OCI-LY7 (cell line): ENCODE measurements at regions not wholly inside any gene's neighbourhood (a gene's known extent, or its start where the extent isn't known, plus 50 kb on each side); places are given as distances from the start of the nearest gene placed in this dataset.

Source experiments
- BruUV-seq: library from RNA; stranded (reverse); fragments of 400-500 nt; replicated peaks from 2 replicates; lab custom pipeline; 2021; lab: Mats Ljungman, UMichigan
- CTCF ChIA-PET: fragments of 300-600 bp; sonication (Branson Sonifier 250); formaldehyde crosslinking; loops from one replicate; lab custom pipeline; 2022; ENCODE audit warnings: antibody characterized with exemption; ENCODE audit not compliant: unreplicated experiment; lab: Charles Lee
- POLR2A ChIA-PET: fragments of 300-600 bp; sonication (Branson Sonifier 250); formaldehyde crosslinking; loops from one replicate; lab custom pipeline; 2022; ENCODE audit warnings: antibody characterized with exemption; lab: Charles Lee
- DNase-seq: peaks from one replicate; pipeline ENCODE4 v3.0.0-alpha.2; 2015; ENCODE audit warnings: low spot score
- H2AFZ ChIP-seq: fragments of 200-600 bp; sonication (generic), shearing (Covaris generic); 2 replicates; pipeline ENCODE4 v1.6.1; 2014; ENCODE audit warnings: mild to moderate bottlenecking, antibody characterized with exemption, low read length, moderate library complexity
- H3K27ac ChIP-seq: fragments of 200-600 bp; sonication (generic); 2 replicates; pipeline ENCODE4 v1.5.1; 2014; ENCODE audit warnings: mixed run types, low read depth, mild to moderate bottlenecking, moderate library complexity, low read length, inconsistent platforms; ENCODE audit not compliant: poor library complexity, severe bottlenecking
- H3K36me3 ChIP-seq: fragments of 200-600 bp; sonication (generic); 2 replicates; pipeline ENCODE4 v1.6.1; 2014; ENCODE audit warnings: mild to moderate bottlenecking, antibody characterized with exemption, low read length, moderate library complexity, mixed read lengths; ENCODE audit not compliant: insufficient read depth
- H3K4me1 ChIP-seq: fragments of 200-600 bp; sonication (generic); 2 replicates; pipeline ENCODE4 v1.5.1; 2014; ENCODE audit warnings: mild to moderate bottlenecking, low read length; ENCODE audit not compliant: insufficient read depth, poor library complexity, severe bottlenecking
- H3K4me2 ChIP-seq: fragments of 200-600 bp; sonication (generic); 2 replicates; pipeline ENCODE4 v1.6.1; 2014; ENCODE audit warnings: mild to moderate bottlenecking, low read length
- H3K4me3 ChIP-seq: fragments of 200-600 bp; sonication (generic); 2 replicates; pipeline ENCODE4 v1.5.1; 2014; ENCODE audit warnings: mild to moderate bottlenecking, low read depth, low read length; ENCODE audit not compliant: poor library complexity, severe bottlenecking
- H3K79me2 ChIP-seq: fragments of 200-600 bp; sonication (generic); 2 replicates; pipeline ENCODE4 v1.6.1; 2016; ENCODE audit warnings: low read depth, mild to moderate bottlenecking, low read length, moderate library complexity, mixed read lengths; ENCODE audit not compliant: insufficient read depth
- H3K9me2 ChIP-seq: fragments of 200-600 bp; sonication (generic); 2 replicates; pipeline ENCODE4 v1.6.1; 2016; ENCODE audit warnings: mild to moderate bottlenecking, low read length, mixed read lengths; ENCODE audit not compliant: insufficient read depth
- H3K9me3 ChIP-seq: fragments of 200-600 bp; sonication (generic); 2 replicates; pipeline ENCODE4 v1.6.1; 2014; ENCODE audit warnings: mild to moderate bottlenecking, mixed run types, low read length, mixed read lengths
- H4K20me1 ChIP-seq: fragments of 200-600 bp; sonication (generic); 2 replicates; pipeline ENCODE4 v1.6.1; 2014; ENCODE audit warnings: mild to moderate bottlenecking, antibody characterized with exemption, low read length, moderate library complexity, mixed read lengths; ENCODE audit not compliant: insufficient read depth
- CTCF ChIP-seq: fragments of 200-600 bp; sonication (generic); conservative IDR thresholded peaks from 2 replicates; pipeline ENCODE4 v1.5.1; 2014; ENCODE audit warnings: mild to moderate bottlenecking, antibody characterized with exemption, low read length, moderate library complexity, mixed read lengths
- EZH2phosphoT487 ChIP-seq: fragments of 200-600 bp; sonication (generic); IDR thresholded peaks from 2 replicates; pipeline ENCODE4 v1.6.1; 2018; ENCODE audit warnings: low read depth, borderline replicate concordance, mild to moderate bottlenecking, mixed run types, antibody characterized with exemption, low read length, moderate library complexity, mixed read lengths
- intact Hi-C: fragments of 100-400 bp; cut with micrococcal nuclease; formaldehyde crosslinking; loops from one replicate; pipeline ENCODE4 v1.10.0; 2022; ENCODE audit not compliant: unreplicated experiment

GRCh38 chr1:4173731-4174130 lies 273.7 kb upstream of the C1orf174 start:
- no peaks in the 10 kb centered on the region for H3K36me3 ChIP-seq
- ChIA-PET POLR2A (no interaction called here), CTCF (no interaction called here)
- TF ChIP-seq EZH2phosphoT487, result no peak
- TF ChIP-seq CTCF, result no peak
- no peak overlapping the region for H2AFZ ChIP-seq
- no peak overlapping the region for H3K27ac ChIP-seq
- no peaks in the 10 kb centered on the region for H4K20me1 ChIP-seq
- peaks cover 23% of the 10 kb centered on the region for H3K4me1 ChIP-seq
- no peaks in the 10 kb centered on the region for H3K9me3 ChIP-seq
- intact Hi-C loops, result loop anchor here (1.0 to 10.0 kb wide), 4 partner anchors 171 to 483 kb away; no protein-coding TSS in a partner anchor
- no peaks in the 10 kb centered on the region for H3K9me2 ChIP-seq
- no peak for DNase-seq
- H3K4me3 ChIP-seq, result no peak overlapping the region
- H3K4me2 ChIP-seq, result no peak overlapping the region
- no TSS peak for BruUV-seq
- H3K79me2 ChIP-seq, result no peaks in the 10 kb centered on the region

- no peaks in the 10 kb centered on the region for H3K36me3 ChIP-seq
- H3K27ac ChIP-seq, result no peak overlapping the region
- TF ChIP-seq CTCF, result no peak
- no peak for TF ChIP-seq EZH2phosphoT487
- DNase-seq, result no peak
- intact Hi-C loops, result loop anchor here (5.0 to 10.0 kb wide), 3 partner anchors 127 to 250 kb away; no protein-coding TSS in a partner anchor
- no TSS peak for BruUV-seq
- H3K79me2 ChIP-seq, result no peaks in the 10 kb centered on the region
- H3K4me2 ChIP-seq, result no peak overlapping the region
- no peaks in the 10 kb centered on the region for H3K9me2 ChIP-seq
- CTCF ChIA-PET, result no interaction called here
- peaks cover 23% of the 10 kb centered on the region for H3K4me1 ChIP-seq
- POLR2A ChIA-PET, result no interaction called here
- no peaks in the 10 kb centered on the region for H4K20me1 ChIP-seq
- no peaks in the 10 kb centered on the region for H3K9me3 ChIP-seq
- H3K4me3 ChIP-seq, result no peak overlapping the region
- H2AFZ ChIP-seq, result no peak overlapping the region
These were observed 274.5 kb upstream of the C1orf174 start for GRCh38 chr1:4174291-4175200.
